Adrenal gland (tissue), 5 donors: ENCODE measurements at regions not wholly inside any gene's neighbourhood (a gene's known extent, or its start where the extent isn't known, plus 50 kb on each side); places are given as distances from the start of the nearest gene placed in this dataset.

ENCODE experiments used
- POLR2A ChIP-seq, 2 donors: fragments of 450-650 bp; IDR thresholded peaks; one replicate each; pipeline ENCODE4 v1.6.1; 2017; ENCODE audit warnings: antibody characterized with exemption in 2 of 2, mild to moderate bottlenecking in 2 of 2, moderate library complexity in 1 of 2
- TF ChIP-seq, protein P1 (sequence below), 6 experiments: fragments of 450-650 bp in 4 of 6; fragments of 200-600 bp in 2 of 6; sonication (generic) in 1 of 6; IDR thresholded peaks; 1 replicate in 5 of 6; 2 replicates in 1 of 6; pipeline versions ENCODE4 v1.5.1 to v1.8.0; 2016 to 2021; ENCODE audit warnings: antibody characterized with exemption in 6 of 6, mild to moderate bottlenecking in 2 of 6, moderate library complexity in 1 of 6
- donor health status: DM: no; HTN: no; CAD: no.

DNA sequence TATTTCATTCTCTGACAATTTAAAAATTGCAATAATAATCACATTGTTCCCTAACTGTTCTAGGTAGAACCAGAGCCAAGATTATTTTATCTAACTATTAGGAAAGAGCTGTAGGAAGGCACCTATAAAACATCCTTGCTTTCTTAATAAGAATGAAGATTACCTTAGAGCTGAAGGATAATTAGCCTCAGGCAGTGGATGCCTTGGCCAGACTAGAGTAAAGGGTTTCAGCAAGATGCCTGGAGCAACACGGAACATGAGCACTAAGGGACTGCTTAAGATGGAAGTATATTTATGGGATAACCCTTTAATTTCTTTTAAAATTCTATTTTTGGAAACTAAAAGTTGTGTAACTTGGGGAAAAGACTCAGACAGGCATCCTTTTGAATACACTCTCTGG lies 456.6 kb upstream of the RBMS3 start:
- no peak for TF ChIP-seq POLR2A (IDR thresholded peaks at IDR 0.05)
- TF ChIP-seq, protein P1, sequence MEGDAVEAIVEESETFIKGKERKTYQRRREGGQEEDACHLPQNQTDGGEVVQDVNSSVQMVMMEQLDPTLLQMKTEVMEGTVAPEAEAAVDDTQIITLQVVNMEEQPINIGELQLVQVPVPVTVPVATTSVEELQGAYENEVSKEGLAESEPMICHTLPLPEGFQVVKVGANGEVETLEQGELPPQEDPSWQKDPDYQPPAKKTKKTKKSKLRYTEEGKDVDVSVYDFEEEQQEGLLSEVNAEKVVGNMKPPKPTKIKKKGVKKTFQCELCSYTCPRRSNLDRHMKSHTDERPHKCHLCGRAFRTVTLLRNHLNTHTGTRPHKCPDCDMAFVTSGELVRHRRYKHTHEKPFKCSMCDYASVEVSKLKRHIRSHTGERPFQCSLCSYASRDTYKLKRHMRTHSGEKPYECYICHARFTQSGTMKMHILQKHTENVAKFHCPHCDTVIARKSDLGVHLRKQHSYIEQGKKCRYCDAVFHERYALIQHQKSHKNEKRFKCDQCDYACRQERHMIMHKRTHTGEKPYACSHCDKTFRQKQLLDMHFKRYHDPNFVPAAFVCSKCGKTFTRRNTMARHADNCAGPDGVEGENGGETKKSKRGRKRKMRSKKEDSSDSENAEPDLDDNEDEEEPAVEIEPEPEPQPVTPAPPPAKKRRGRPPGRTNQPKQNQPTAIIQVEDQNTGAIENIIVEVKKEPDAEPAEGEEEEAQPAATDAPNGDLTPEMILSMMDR (IDR thresholded peaks at IDR 0.05), result no peak
